ENCODE measurements at regions not wholly inside any gene's neighbourhood (a gene's known extent, or its start where the extent isn't known, plus 50 kb on each side); places are given as distances from the start of the nearest gene placed in this dataset.
"Not testable (repeated sequence)": the region's sequence is repeated elsewhere in the genome, so short reads cannot be mapped to it uniquely, and the experiment has no call there.

GRCh38 chr2:180692322-180692721 lies 288.1 kb upstream of the UBE2E3 start:
- no peak overlapping the region for H3K4me3 ChIP-seq (ENCODE audit: low read length)
- DNase-seq (ENCODE audit: low read depth) = no peak
- no peak for TF ChIP-seq CTCF (conservative IDR thresholded peaks at IDR 0.05; ENCODE audit: low read depth, low read length)

- not testable (repeated sequence) for DNase-seq (ENCODE audit: low read depth); H3K4me3 ChIP-seq (ENCODE audit: low read length)
Observed at GRCh38 chr2:180691855-180692223, 288.6 kb upstream of the UBE2E3 start.

GRCh38 chr2:180691186-180691854 lies 289.1 kb upstream of the UBE2E3 start:
- not testable (repeated sequence) for H3K4me3 ChIP-seq (ENCODE audit: low read length); DNase-seq (ENCODE audit: low read depth)

- no peak for TF ChIP-seq CTCF (conservative IDR thresholded peaks at IDR 0.05; ENCODE audit: low read depth, low read length)
- DNase-seq (ENCODE audit: low read depth) = no peak
- no peak overlapping the region for H3K4me3 ChIP-seq (ENCODE audit: low read length)
Observed at GRCh38 chr2:180690611-180691010, 289.8 kb upstream of the UBE2E3 start.

- no peak overlapping the region for H3K4me3 ChIP-seq (ENCODE audit: low read length)
- no peak for TF ChIP-seq CTCF (conservative IDR thresholded peaks at IDR 0.05; ENCODE audit: low read depth, low read length)
- DNase-seq (ENCODE audit: low read depth) = no peak
Observed at GRCh38 chr2:180682871-180683270, 297.5 kb upstream of the UBE2E3 start.

GRCh38 chr2:180679693-180680092 lies 300.7 kb upstream of the UBE2E3 start:
- no peak overlapping the region for H3K4me3 ChIP-seq (ENCODE audit: low read length)
- TF ChIP-seq CTCF (conservative IDR thresholded peaks at IDR 0.05; ENCODE audit: low read depth, low read length) = no peak
- no peak for DNase-seq (ENCODE audit: low read depth)

- TF ChIP-seq CTCF (conservative IDR thresholded peaks at IDR 0.05; ENCODE audit: low read depth, low read length) = no peak
- H3K4me3 ChIP-seq (ENCODE audit: low read length) = no peak overlapping the region
- DNase-seq (ENCODE audit: low read depth) = no peak
Observed at GRCh38 chr2:180678625-180678972, 301.8 kb upstream of the UBE2E3 start.

- no peak for TF ChIP-seq CTCF (conservative IDR thresholded peaks at IDR 0.05; ENCODE audit: low read depth, low read length)
- no peak for DNase-seq (ENCODE audit: low read depth)
- H3K4me3 ChIP-seq (ENCODE audit: low read length) = no peak overlapping the region
Observed at GRCh38 chr2:180677930-180678624, 302.3 kb upstream of the UBE2E3 start.

Measured in retinal pigment epithelial cell (primary cell).